PC-3 (cell line): ENCODE measurements at regions not wholly inside any gene's neighbourhood (a gene's known extent, or its start where the extent isn't known, plus 50 kb on each side); places are given as distances from the start of the nearest gene placed in this dataset.

Experiments
- EZH2 ChIP-seq: fragments of 300-600 bp; sonication (generic); IDR thresholded peaks from one replicate; pipeline ENCODE4 v1.6.1; 2017; ENCODE audit warnings: antibody characterized with exemption, mild to moderate bottlenecking, low read length; ENCODE audit not compliant: unreplicated experiment
- EZH2phosphoT487 ChIP-seq: fragments of 300-600 bp; sonication (generic); IDR thresholded peaks from 2 replicates; pipeline ENCODE4 v1.6.1; 2018; ENCODE audit warnings: mild to moderate bottlenecking, antibody characterized with exemption, low read length, borderline replicate concordance
- TF ChIP-seq, protein P1 (sequence below): fragments of 300-600 bp; sonication (generic); conservative IDR thresholded peaks from 2 replicates; pipeline ENCODE4 v1.5.1; 2017; ENCODE audit warnings: antibody characterized with exemption, low read depth, mild to moderate bottlenecking, low read length

GRCh38 chr7:41603985-41604384 is 98.9 kb downstream of the INHBA start:
- TF ChIP-seq, protein P1, sequence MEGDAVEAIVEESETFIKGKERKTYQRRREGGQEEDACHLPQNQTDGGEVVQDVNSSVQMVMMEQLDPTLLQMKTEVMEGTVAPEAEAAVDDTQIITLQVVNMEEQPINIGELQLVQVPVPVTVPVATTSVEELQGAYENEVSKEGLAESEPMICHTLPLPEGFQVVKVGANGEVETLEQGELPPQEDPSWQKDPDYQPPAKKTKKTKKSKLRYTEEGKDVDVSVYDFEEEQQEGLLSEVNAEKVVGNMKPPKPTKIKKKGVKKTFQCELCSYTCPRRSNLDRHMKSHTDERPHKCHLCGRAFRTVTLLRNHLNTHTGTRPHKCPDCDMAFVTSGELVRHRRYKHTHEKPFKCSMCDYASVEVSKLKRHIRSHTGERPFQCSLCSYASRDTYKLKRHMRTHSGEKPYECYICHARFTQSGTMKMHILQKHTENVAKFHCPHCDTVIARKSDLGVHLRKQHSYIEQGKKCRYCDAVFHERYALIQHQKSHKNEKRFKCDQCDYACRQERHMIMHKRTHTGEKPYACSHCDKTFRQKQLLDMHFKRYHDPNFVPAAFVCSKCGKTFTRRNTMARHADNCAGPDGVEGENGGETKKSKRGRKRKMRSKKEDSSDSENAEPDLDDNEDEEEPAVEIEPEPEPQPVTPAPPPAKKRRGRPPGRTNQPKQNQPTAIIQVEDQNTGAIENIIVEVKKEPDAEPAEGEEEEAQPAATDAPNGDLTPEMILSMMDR = no peak
- TF ChIP-seq EZH2 = no peak
- TF ChIP-seq EZH2phosphoT487 = no peak
